ENCODE measurements at regions not wholly inside any gene's neighbourhood (a gene's known extent, or its start where the extent isn't known, plus 50 kb on each side); places are given as distances from the start of the nearest gene placed in this dataset.

DNA sequence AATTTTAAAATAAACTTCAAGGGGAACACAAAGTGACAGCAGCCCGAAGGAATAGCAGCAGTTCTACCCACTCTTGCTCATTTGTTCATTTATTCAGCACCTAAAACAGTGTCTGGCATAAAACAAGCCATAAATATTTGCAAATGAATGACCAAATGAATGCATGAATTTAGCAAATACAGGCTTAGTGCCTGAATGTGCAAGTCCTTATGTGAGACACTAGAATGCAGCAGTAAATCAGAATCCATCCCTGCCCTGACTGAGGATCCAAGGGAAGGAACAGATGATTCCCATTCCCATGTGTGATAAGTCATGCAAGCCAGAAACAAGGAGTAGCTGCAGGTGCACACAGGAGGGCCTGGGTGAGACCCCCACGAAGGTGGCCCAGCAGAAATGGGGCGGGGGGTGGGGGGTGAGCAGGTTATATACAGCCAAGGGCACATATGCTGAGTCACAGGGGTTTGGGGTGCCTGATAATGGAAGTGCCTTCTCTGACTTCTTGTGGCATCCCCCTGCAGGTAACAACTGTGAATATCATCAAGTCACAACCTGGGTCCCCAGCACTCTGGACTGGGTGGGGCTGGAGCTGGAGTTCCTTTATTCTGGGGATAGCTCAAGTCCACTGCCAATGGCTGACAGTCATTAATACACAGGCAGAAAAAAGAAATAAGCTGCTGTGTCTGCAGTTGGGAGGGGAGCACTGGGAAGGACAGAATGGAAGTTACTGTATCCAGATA, 311.9 kb downstream of the TXNL1 start:
- no peak for TF ChIP-seq ZFP3 (CRISPR knock-in tag; IDR thresholded peaks at IDR 0.05)
- no peak for TF ChIP-seq ZFP30 (CRISPR knock-in tag; IDR thresholded peaks at IDR 0.05)
- TF ChIP-seq ZNF565 (CRISPR knock-in tag; conservative IDR thresholded peaks at IDR 0.05; ENCODE audit: low read depth) = no peak
- TF ChIP-seq, protein P1, sequence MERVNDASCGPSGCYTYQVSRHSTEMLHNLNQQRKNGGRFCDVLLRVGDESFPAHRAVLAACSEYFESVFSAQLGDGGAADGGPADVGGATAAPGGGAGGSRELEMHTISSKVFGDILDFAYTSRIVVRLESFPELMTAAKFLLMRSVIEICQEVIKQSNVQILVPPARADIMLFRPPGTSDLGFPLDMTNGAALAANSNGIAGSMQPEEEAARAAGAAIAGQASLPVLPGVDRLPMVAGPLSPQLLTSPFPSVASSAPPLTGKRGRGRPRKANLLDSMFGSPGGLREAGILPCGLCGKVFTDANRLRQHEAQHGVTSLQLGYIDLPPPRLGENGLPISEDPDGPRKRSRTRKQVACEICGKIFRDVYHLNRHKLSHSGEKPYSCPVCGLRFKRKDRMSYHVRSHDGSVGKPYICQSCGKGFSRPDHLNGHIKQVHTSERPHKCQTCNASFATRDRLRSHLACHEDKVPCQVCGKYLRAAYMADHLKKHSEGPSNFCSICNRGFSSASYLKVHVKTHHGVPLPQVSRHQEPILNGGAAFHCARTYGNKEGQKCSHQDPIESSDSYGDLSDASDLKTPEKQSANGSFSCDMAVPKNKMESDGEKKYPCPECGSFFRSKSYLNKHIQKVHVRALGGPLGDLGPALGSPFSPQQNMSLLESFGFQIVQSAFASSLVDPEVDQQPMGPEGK (CRISPR knock-in tag; IDR thresholded peaks at IDR 0.05; ENCODE audit: borderline replicate concordance) = no peak
- TF ChIP-seq TCF4 (CRISPR knock-in tag; IDR thresholded peaks at IDR 0.05; ENCODE audit: borderline replicate concordance) = no peak
- no peak for TF ChIP-seq OSR1 (CRISPR knock-in tag; IDR thresholded peaks at IDR 0.05)
- TF ChIP-seq ZNF70 (CRISPR knock-in tag; IDR thresholded peaks at IDR 0.05) = no peak
- TF ChIP-seq, protein P2, sequence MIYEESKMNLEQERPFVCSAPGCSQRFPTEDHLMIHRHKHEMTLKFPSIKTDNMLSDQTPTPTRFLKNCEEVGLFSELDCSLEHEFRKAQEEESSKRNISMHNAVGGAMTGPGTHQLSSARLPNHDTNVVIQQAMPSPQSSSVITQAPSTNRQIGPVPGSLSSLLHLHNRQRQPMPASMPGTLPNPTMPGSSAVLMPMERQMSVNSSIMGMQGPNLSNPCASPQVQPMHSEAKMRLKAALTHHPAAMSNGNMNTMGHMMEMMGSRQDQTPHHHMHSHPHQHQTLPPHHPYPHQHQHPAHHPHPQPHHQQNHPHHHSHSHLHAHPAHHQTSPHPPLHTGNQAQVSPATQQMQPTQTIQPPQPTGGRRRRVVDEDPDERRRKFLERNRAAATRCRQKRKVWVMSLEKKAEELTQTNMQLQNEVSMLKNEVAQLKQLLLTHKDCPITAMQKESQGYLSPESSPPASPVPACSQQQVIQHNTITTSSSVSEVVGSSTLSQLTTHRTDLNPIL (CRISPR knock-in tag; IDR thresholded peaks at IDR 0.05; ENCODE audit: low read depth) = no peak

Measured in SK-N-SH treated with all-trans-retinoic acid at 6 μM for 48 hours (cell line).